ENCODE measurements at regions not wholly inside any gene's neighbourhood (a gene's known extent, or its start where the extent isn't known, plus 50 kb on each side); places are given as distances from the start of the nearest gene placed in this dataset.

DNA sequence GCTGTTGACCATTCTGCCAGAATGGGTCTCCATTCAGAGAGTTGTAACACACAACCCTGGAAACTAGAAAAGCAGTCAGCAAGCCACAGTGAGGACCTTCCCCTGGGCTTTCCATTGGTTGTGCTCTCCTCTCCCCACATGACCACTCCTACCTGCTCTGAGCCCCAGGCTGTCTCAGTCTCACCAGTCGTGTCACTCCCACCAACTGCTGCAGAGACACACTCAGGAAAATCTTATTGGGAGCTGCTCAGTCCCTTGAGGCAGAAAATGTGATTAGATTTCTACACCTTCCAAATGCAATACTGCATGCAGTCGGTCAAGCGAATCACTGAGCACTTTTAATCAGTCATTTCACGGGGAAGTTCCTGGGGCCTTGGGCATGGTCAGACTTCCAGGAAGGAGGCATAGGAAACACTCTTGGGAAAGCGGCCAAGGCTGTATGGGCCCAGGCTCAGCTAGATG is 284.2 kb upstream of the NMUR2 start:
- peak; percentile 38 for DNase-seq (ENCODE audit: low read depth)
- TF ChIP-seq, protein P1, sequence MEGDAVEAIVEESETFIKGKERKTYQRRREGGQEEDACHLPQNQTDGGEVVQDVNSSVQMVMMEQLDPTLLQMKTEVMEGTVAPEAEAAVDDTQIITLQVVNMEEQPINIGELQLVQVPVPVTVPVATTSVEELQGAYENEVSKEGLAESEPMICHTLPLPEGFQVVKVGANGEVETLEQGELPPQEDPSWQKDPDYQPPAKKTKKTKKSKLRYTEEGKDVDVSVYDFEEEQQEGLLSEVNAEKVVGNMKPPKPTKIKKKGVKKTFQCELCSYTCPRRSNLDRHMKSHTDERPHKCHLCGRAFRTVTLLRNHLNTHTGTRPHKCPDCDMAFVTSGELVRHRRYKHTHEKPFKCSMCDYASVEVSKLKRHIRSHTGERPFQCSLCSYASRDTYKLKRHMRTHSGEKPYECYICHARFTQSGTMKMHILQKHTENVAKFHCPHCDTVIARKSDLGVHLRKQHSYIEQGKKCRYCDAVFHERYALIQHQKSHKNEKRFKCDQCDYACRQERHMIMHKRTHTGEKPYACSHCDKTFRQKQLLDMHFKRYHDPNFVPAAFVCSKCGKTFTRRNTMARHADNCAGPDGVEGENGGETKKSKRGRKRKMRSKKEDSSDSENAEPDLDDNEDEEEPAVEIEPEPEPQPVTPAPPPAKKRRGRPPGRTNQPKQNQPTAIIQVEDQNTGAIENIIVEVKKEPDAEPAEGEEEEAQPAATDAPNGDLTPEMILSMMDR (IDR thresholded peaks at IDR 0.05; ENCODE audit: insufficient read depth, low read length, poor library complexity, severe bottlenecking) = no peak
- Histone ChIP-seq H3K36me3 (ENCODE audit: control insufficient read depth, insufficient read depth, low read length) (no peaks in the 10 kb centered on the region), H3K4me3 (ENCODE audit: low read depth, low read length) (no peak overlapping the region), H3K27me3 (ENCODE audit: control insufficient read depth, insufficient read depth, low read length) (no peaks in the 10 kb centered on the region)

DNA sequence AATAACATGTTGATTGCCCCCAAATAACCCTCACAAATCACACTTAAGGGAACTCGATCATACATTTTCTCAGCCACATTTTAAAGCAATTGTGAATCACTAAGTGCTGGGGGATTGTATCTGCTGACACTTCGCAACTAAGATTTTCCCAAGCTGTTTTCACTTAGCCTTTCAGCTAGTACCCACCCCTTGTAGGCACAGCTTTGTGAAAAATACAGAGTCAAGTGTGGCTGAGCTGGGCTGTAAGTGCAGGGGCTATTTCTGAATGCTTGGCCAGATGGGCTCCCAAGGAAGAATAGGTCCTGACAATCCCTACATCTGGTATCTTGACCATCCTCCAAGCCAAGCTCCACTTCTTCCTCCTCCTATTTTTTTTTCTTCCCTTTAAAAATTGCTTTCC is 289.2 kb upstream of the NMUR2 start:
- no peaks in the 10 kb centered on the region for H3K27me3 ChIP-seq (ENCODE audit: control insufficient read depth, insufficient read depth, low read length)
- no peak overlapping the region for H3K4me3 ChIP-seq (ENCODE audit: low read depth, low read length)
- TF ChIP-seq, protein P1 (IDR thresholded peaks at IDR 0.05; ENCODE audit: insufficient read depth, low read length, poor library complexity, severe bottlenecking) = no peak

DNA sequence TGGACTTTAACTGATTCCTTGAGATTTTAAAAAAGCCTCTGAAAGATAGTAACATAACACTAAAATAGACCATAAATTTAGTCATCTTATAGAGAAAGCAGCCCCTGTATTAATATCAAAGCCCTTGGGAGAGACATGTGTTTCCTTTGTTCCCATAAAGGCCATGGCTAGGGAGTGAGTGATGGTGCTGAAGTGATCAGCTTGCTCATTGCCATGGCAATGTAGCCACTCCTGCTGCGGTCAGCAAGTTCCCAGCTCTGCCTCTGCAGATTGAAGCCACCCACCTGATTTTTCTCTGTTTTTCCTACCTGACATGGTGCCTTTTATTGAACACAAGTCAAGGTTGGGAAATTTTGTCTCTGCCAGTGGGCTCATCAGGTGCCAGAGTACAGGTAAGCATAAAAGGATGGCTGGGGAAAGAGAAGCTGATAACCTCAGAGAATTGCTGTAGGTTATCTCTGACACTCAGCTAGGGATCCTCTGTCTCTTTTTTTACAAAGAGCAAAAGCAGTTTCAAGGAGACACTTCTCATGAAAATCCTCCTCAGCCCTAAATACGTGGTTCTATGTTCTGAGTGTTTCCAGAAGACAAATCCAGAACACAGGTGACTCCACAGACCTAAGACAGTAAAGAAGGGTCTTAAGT is 296.3 kb upstream of the NMUR2 start:
- TF ChIP-seq, protein P1 (IDR thresholded peaks at IDR 0.05; ENCODE audit: insufficient read depth, low read length, poor library complexity, severe bottlenecking) = no peak
- H3K4me3 ChIP-seq (ENCODE audit: low read depth, low read length) = no peak overlapping the region
- H3K36me3 ChIP-seq (ENCODE audit: control insufficient read depth, insufficient read depth, low read length) = no peaks in the 10 kb centered on the region
- no peak for DNase-seq (ENCODE audit: low read depth)
- H3K27me3 ChIP-seq (ENCODE audit: control insufficient read depth, insufficient read depth, low read length) = no peaks in the 10 kb centered on the region

More for the DNA sequence above, 289.2 kb upstream of the NMUR2 start:
- no peaks in the 10 kb centered on the region for H3K36me3 ChIP-seq (ENCODE audit: control insufficient read depth, insufficient read depth, low read length)
- DNase-seq (ENCODE audit: low read depth) = no peak

DNA sequence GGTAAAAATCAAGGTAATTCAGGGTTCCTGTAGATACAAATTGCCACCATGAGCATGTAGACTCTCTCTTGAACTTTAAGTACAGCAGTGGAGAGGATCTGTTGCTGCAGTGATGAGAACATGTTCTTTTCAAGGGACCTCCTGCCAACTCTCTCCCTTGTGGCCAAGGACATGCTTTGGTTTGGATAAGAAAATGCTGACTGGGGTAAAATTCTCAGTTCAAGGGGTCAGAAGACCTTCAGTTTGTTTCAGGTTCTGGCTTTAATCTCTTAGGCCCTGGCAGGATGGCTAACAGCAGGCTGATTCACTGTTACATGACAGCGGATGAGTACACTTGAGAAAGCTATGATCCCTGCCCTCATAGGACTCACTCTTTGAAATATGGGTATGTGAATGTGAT is 299.2 kb upstream of the NMUR2 start:
- no peak overlapping the region for H3K4me3 ChIP-seq (ENCODE audit: low read depth, low read length)
- DNase-seq (ENCODE audit: low read depth) = no peak
- TF ChIP-seq, protein P1 (IDR thresholded peaks at IDR 0.05; ENCODE audit: insufficient read depth, low read length, poor library complexity, severe bottlenecking) = no peak
- no peaks in the 10 kb centered on the region for H3K27me3 ChIP-seq (ENCODE audit: control insufficient read depth, insufficient read depth, low read length)
- no peaks in the 10 kb centered on the region for H3K36me3 ChIP-seq (ENCODE audit: control insufficient read depth, insufficient read depth, low read length)

DNA sequence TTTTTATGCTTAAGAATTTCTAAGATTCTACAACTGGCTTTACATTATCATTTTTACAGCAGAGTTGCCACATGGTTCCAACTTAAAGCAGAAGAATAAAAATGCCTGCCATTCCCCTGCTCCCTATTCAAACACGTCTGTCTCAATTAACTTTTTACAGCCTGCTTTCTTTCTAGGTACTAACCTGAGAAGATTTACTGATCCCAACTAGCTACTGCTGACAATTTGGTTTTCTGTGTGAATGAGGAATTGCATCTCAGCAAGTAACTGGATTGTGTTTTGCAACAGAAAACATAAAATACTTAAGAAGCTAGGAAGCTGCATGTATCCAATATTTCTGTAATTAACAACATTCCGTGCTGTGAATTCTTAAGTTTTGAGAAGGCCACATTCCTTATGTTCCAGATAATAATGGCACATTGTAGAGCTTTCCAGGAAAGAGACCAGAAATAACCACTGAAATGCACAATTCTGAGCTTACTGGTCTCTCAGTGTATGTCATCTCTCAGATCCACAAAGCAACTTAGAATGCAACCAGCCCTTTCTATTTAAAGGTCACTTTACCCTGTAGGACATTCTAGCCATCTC is 306.8 kb upstream of the NMUR2 start:
- TF ChIP-seq, protein P1 (IDR thresholded peaks at IDR 0.05; ENCODE audit: insufficient read depth, low read length, poor library complexity, severe bottlenecking) = no peak
- Histone ChIP-seq H3K4me3 (ENCODE audit: low read depth, low read length) (no peak overlapping the region), H3K36me3 (ENCODE audit: control insufficient read depth, insufficient read depth, low read length) (no peaks in the 10 kb centered on the region), H3K27me3 (ENCODE audit: control insufficient read depth, insufficient read depth, low read length) (no peaks in the 10 kb centered on the region)
- DNase-seq (ENCODE audit: low read depth) = no peak

DNA sequence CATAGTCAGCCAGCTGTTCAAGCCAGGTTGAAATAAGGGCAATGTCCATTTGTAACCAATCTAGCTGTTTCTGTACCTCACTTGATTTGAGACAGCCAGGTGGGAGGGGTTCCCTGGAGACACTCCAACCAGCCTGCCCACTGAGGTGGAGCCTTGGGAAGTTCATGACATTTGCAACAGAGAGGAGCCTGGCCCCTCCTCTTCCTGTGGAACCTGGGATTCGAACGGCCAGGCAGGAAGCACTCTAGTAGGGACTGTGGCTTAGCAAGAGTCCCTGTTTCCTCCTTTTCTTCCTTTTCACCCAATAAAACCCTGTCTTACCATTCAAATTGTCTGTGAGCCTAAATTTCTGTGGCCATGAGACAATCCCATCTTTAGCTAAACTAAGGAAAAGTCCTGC is 312.3 kb upstream of the NMUR2 start:
- no peaks in the 10 kb centered on the region for H3K27me3 ChIP-seq (ENCODE audit: control insufficient read depth, insufficient read depth, low read length)
- TF ChIP-seq, protein P1 (IDR thresholded peaks at IDR 0.05; ENCODE audit: insufficient read depth, low read length, poor library complexity, severe bottlenecking) = no peak
- no peak for DNase-seq (ENCODE audit: low read depth)
- H3K4me3 ChIP-seq (ENCODE audit: low read depth, low read length) = no peak overlapping the region
- no peaks in the 10 kb centered on the region for H3K36me3 ChIP-seq (ENCODE audit: control insufficient read depth, insufficient read depth, low read length)

Measured in kidney epithelial cell (primary cell).